ENCODE measurements at regions not wholly inside any gene's neighbourhood (a gene's known extent, or its start where the extent isn't known, plus 50 kb on each side); places are given as distances from the start of the nearest gene placed in this dataset.

DNA sequence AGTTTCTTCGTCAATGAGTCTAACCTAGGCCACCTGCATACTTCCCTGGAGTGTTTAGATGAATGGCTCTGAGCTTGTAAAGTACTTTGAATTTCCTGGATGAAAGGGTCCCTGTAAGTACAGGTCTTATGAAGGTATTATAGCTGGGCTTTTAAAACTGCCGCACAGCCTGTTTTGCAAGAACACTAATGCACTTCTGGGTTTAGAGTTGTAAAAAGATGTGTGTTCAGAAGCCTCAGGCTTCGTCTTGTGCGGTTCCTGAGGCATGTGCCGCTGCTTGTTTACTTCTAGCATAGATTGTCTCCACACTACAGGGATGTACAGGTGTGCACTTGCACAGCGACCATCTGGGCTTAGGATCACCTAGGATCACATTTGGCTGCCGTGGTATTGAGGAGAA, 324.5 kb downstream of the SOX4 start:
- WGBS, 2 donors, result 82 to 87% methylated on average over 7 of the region's 7 CpGs

DNA sequence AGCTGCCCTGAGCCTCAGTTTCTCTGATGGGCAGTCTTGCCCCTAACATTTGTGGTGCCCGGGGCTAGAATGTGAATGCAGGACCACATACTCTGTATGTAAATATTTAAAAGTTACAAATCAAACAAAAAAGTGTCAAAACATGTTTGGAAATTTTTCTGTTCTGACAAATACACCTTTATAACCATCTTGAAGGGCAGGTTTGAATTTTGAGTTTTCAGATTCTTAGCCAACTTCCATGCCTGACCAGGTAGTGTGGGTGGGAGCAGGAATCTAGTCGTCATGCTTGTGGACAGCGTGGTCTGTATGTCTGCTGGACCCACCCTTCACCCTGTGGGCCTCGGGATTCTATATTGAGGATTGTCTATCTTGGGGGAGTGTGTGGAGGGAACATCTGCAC, 325.1 kb downstream of the SOX4 start:
- TF ChIP-seq, protein P1, sequence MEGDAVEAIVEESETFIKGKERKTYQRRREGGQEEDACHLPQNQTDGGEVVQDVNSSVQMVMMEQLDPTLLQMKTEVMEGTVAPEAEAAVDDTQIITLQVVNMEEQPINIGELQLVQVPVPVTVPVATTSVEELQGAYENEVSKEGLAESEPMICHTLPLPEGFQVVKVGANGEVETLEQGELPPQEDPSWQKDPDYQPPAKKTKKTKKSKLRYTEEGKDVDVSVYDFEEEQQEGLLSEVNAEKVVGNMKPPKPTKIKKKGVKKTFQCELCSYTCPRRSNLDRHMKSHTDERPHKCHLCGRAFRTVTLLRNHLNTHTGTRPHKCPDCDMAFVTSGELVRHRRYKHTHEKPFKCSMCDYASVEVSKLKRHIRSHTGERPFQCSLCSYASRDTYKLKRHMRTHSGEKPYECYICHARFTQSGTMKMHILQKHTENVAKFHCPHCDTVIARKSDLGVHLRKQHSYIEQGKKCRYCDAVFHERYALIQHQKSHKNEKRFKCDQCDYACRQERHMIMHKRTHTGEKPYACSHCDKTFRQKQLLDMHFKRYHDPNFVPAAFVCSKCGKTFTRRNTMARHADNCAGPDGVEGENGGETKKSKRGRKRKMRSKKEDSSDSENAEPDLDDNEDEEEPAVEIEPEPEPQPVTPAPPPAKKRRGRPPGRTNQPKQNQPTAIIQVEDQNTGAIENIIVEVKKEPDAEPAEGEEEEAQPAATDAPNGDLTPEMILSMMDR (IDR thresholded peaks at IDR 0.05), result no peak
- 64 to 73% methylated on average over 4 of the region's 4 CpGs for WGBS, 2 donors
- H3K27me3 ChIP-seq, result no peaks in the 10 kb centered on the region
- ATAC-seq (no peak), DNase-seq (no peak), FAIRE-seq (no peak)
- H3K9me3 ChIP-seq, result no peaks in the 10 kb centered on the region
- H3K36me3 ChIP-seq, result no peaks in the 10 kb centered on the region
- no peak overlapping the region for H3K4me3 ChIP-seq
- no peak overlapping the region for H3K27ac ChIP-seq
- H3K4me1 ChIP-seq, result no peaks in the 10 kb centered on the region
- intact Hi-C loops (cut with DNase I), result no loop called here

More for the DNA sequence above, 324.5 kb downstream of the SOX4 start:
- H3K4me3 ChIP-seq, result no peak overlapping the region
- no peaks in the 10 kb centered on the region for H3K36me3 ChIP-seq
- ATAC-seq (no peak), FAIRE-seq (no peak), DNase-seq (no peak)
- intact Hi-C loops (cut with DNase I), result no loop called here
- no peaks in the 10 kb centered on the region for H3K4me1 ChIP-seq
- TF ChIP-seq, protein P1 (IDR thresholded peaks at IDR 0.05), result no peak
- no peaks in the 10 kb centered on the region for H3K27me3 ChIP-seq
- no peaks in the 10 kb centered on the region for H3K9me3 ChIP-seq
- H3K27ac ChIP-seq, result no peak overlapping the region

DNA sequence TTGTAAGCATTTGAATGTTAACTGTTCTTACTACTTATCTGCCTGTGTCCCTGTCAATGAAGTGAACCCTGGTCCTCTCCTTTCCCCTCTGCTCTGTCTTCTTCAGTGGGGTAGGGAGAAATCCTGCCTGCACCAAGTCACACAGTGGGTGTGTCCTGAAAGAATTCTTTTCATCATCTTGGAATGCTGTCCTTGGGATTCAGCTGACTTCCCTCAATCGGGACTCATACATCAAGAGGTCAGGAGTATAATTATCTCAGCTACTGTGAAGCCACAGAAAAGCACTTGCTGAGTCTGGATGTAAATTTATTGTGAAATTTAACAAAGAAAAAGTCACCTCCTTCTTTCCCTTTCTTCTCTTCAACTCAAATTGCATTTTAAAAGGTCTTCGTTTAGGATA, 328.5 kb downstream of the SOX4 start:
- FAIRE-seq (no peak), DNase-seq (no peak), ATAC-seq (no peak)
- intact Hi-C loops (cut with DNase I), result no loop called here
- no peaks in the 10 kb centered on the region for H3K9me3 ChIP-seq
- no peak overlapping the region for H3K27ac ChIP-seq
- TF ChIP-seq, protein P1 (IDR thresholded peaks at IDR 0.05), result no peak
- H3K4me1 ChIP-seq, result no peaks in the 10 kb centered on the region
- WGBS, 2 donors, result 55 to 73% methylated on average over 2 of the region's 2 CpGs
- no peaks in the 10 kb centered on the region for H3K27me3 ChIP-seq
- H3K36me3 ChIP-seq, result no peaks in the 10 kb centered on the region
- H3K4me3 ChIP-seq, result no peak overlapping the region

- ATAC-seq (peak in 2 of 4 donors; percentile 54 to 57), FAIRE-seq (no peak), DNase-seq (no peak)
- Histone ChIP-seq H3K4me1 (no peaks in the 10 kb centered on the region), H3K4me3 (no peak overlapping the region), H3K36me3 (no peaks in the 10 kb centered on the region), H3K27me3 (no peaks in the 10 kb centered on the region), H3K27ac (no peak overlapping the region), H3K9me3 (no peaks in the 10 kb centered on the region)
- 47 to 48% methylated on average over 3 of the region's 3 CpGs for WGBS, 2 donors
- intact Hi-C loops (cut with DNase I), result no loop called here
- TF ChIP-seq, protein P1 (IDR thresholded peaks at IDR 0.05), result no peak
Observed at GRCh38 chr6:21924002-21924401, 330.5 kb downstream of the SOX4 start.

- TF ChIP-seq, protein P1 (IDR thresholded peaks at IDR 0.05), result no peak
- ATAC-seq, result no peak
- Histone ChIP-seq H3K9me3 (no peaks in the 10 kb centered on the region), H3K27me3 (no peaks in the 10 kb centered on the region), H3K27ac (no peak overlapping the region), H3K4me3 (no peak overlapping the region), H3K36me3 (no peaks in the 10 kb centered on the region), H3K4me1 (no peaks in the 10 kb centered on the region)
- FAIRE-seq, result no peak
- DNase-seq, result no peak
- intact Hi-C loops (cut with DNase I), result no loop called here
- 51 to 57% methylated on average over 3 of the region's 3 CpGs for WGBS, 2 donors
Observed at GRCh38 chr6:21928827-21929226, 335.3 kb downstream of the SOX4 start.
